GM12878 (cell line): ENCODE measurements at regions not wholly inside any gene's neighbourhood (a gene's known extent, or its start where the extent isn't known, plus 50 kb on each side); places are given as distances from the start of the nearest gene placed in this dataset.

ENCODE experiments used
- ATAC-seq: fragments of 200-7000 bp; cut with Tn5 transposase; 3 replicates; pipeline ENCODE4 v1.9.1; 2020; ENCODE audit warnings: mild to moderate bottlenecking, moderate library complexity
- BruUV-seq: library from RNA; stranded (reverse); fragments of 400-500 nt; replicated peaks from 2 replicates; lab custom pipeline; 2021; lab: Mats Ljungman, UMichigan
- CTCF ChIA-PET: fragments of 300-600 bp; sonication (Branson Sonifier 250); formaldehyde crosslinking; extraction: SDS; loops from one replicate; lab custom pipeline; 2021; ENCODE audit warnings: inconsistent platforms; lab: Yijun Ruan, JAX
- POLR2A ChIA-PET: fragments of 350-600 bp; formaldehyde crosslinking; extraction: SDS; loops from one replicate; lab custom pipeline; 2021; ENCODE audit warnings: inconsistent platforms; lab: Charles Lee
- RAD21 ChIA-PET: fragments of 300-600 bp; sonication (Branson Sonifier 250); formaldehyde crosslinking; loops from one replicate; lab custom pipeline; 2023; ENCODE audit warnings: antibody characterized with exemption; ENCODE audit not compliant: unreplicated experiment; lab: Charles Lee
- SMC1A ChIA-PET: fragments of 300-600 bp; sonication (Branson Sonifier 250); formaldehyde crosslinking; loops from one replicate; lab custom pipeline; 2023; ENCODE audit not compliant: unreplicated experiment, uncharacterized antibody; lab: Charles Lee
- DNase-seq: peaks from one replicate; pipeline ENCODE4 v3.0.0-alpha.2; 2011; ENCODE audit warnings: low read depth, low spot score
- FAIRE-seq: peaks from 3 replicates; lab custom pipeline; 2011; peaks lifted over from hg19 to GRCh38; lab: Jason Lieb, UNC
- H2AFZ ChIP-seq: 2 replicates; pipeline ENCODE4 v1.6.0; 2011; ENCODE audit warnings: low read depth, low read length, control low read depth; ENCODE audit not compliant: control insufficient read depth
- H3K27ac ChIP-seq: 2 replicates; pipeline ENCODE4 v1.5.1; 2011; ENCODE audit warnings: control low read depth; ENCODE audit not compliant: control insufficient read depth, insufficient read depth
- H3K27me3 ChIP-seq, 2 experiments: replicated peaks in 1 of 2; 2 replicates each; pipeline versions ENCODE4 v1.6.0 to v1.6.1; 2011; ENCODE audit warnings: low read length in 1 of 2; ENCODE audit not compliant: control insufficient read depth in 2 of 2, insufficient read depth in 2 of 2
- H3K36me3 ChIP-seq, 2 experiments: 2 replicates each; pipeline ENCODE4 v1.5.1; 2011; ENCODE audit warnings: low read length in 1 of 2; ENCODE audit not compliant: control insufficient read depth in 2 of 2, insufficient read depth in 2 of 2
- H3K4me1 ChIP-seq: 2 replicates; pipeline ENCODE4 v1.6.1; 2011; ENCODE audit warnings: mild to moderate bottlenecking, low read length, moderate library complexity, mixed read lengths; ENCODE audit not compliant: control insufficient read depth, insufficient read depth
- H3K4me2 ChIP-seq: 2 replicates; pipeline ENCODE4 v1.6.0; 2011; ENCODE audit warnings: control low read depth; ENCODE audit not compliant: control insufficient read depth, insufficient read depth
- H3K4me3 ChIP-seq: fragments of 200-600 bp; sonication (generic); 2 replicates; pipeline ENCODE4 v1.5.1; 2016
- H3K79me2 ChIP-seq: 2 replicates; pipeline ENCODE4 v1.6.0; 2011; ENCODE audit warnings: low read length; ENCODE audit not compliant: control insufficient read depth, insufficient read depth
- H3K9ac ChIP-seq: 2 replicates; pipeline ENCODE4 v1.8.0; 2011; ENCODE audit warnings: low read length, control low read depth, mixed read lengths; ENCODE audit not compliant: control insufficient read depth, insufficient read depth
- H3K9me3 ChIP-seq: replicated peaks from 3 replicates; pipeline ENCODE4 v1.5.1; 2011; ENCODE audit warnings: mild to moderate bottlenecking, low read length; ENCODE audit not compliant: control insufficient read depth, insufficient read depth
- H4K20me1 ChIP-seq: 2 replicates; pipeline ENCODE4 v1.6.0; 2011; ENCODE audit not compliant: control insufficient read depth, insufficient read depth
- CBX5 ChIP-seq: sonication (generic); IDR thresholded peaks from 2 replicates; pipeline ENCODE4 v1.6.1; 2016; ENCODE audit warnings: low read depth, moderate library complexity, mild to moderate bottlenecking, inconsistent platforms
- CHD4 ChIP-seq: fragments of 200-600 bp; sonication (generic); IDR thresholded peaks from 2 replicates; pipeline ENCODE4 v1.6.1; 2016; ENCODE audit warnings: mild to moderate bottlenecking
- ELK1 ChIP-seq: IDR thresholded peaks from 2 replicates; pipeline ENCODE4 v1.6.1; 2012; ENCODE audit warnings: low read depth, low read length, improper control_type of control experiment
- FOS ChIP-seq: IDR thresholded peaks from 3 replicates; pipeline ENCODE4 v1.6.1; 2011; ENCODE audit warnings: borderline replicate concordance; ENCODE audit not compliant: insufficient read length; ENCODE audit errors: extremely low read depth
- FOXK2 ChIP-seq: fragments of 450-650 bp; IDR thresholded peaks from 2 replicates; pipeline ENCODE4 v1.6.1; 2017; ENCODE audit warnings: mild to moderate bottlenecking, moderate library complexity
- JUNB ChIP-seq: IDR thresholded peaks from 2 replicates; pipeline ENCODE4 v1.6.1; 2016; ENCODE audit warnings: antibody characterized with exemption, mild to moderate bottlenecking
- MLLT1 ChIP-seq: fragments of 450-650 bp; IDR thresholded peaks from 2 replicates; pipeline ENCODE4 v1.6.1; 2016; ENCODE audit warnings: mild to moderate bottlenecking
- TCF3 ChIP-seq: IDR thresholded peaks from 2 replicates; pipeline ENCODE4 v1.6.1; 2012; ENCODE audit warnings: low read depth, mild to moderate bottlenecking, low read length, borderline replicate concordance; ENCODE audit not compliant: insufficient read depth
- WGBS: methylation state at CpG from one replicate; pipeline ENCODE4 v1.1.6; 2016; ENCODE audit warnings: low lambda C conversion rate; ENCODE audit not compliant: insufficient replicate concordance, insufficient coverage; ENCODE audit errors: missing lambda C conversion rate; 5-methylcytosine and 5-hydroxymethylcytosine counted together
- in situ Hi-C: fragments of 300-500 bp; cut with MboI; formaldehyde crosslinking; loops from 9 replicates; pipeline ENCODE4 v1.14.3; 2018; ENCODE audit warnings: mixed read lengths
- intact Hi-C: fragments of 100-400 bp; cut with micrococcal nuclease; formaldehyde crosslinking; loops from one replicate; pipeline ENCODE4 v1.14.2; 2022; ENCODE audit not compliant: unreplicated experiment
- TF ChIP-seq, protein P1 (sequence below): fragments of 150-350 bp; IDR thresholded peaks from 2 replicates; pipeline ENCODE4 v1.6.1; 2014; ENCODE audit warnings: mild to moderate bottlenecking, low read depth, low read length
- TF ChIP-seq, protein P2 (sequence below): IDR thresholded peaks from 2 replicates; pipeline ENCODE4 v1.6.1; 2011; ENCODE audit warnings: borderline replicate concordance, low read depth, mild to moderate bottlenecking, moderate library complexity, low read length; ENCODE audit not compliant: insufficient read depth, poor library complexity, severe bottlenecking
- TF ChIP-seq, protein P3 (sequence below): IDR thresholded peaks from 2 replicates; pipeline ENCODE4 v1.6.1; 2012; ENCODE audit warnings: low read depth, low read length, improper control_type of control experiment

GRCh38 chr13:31905961-31906360 is 125.6 kb upstream of the FRY start:
- WGBS: 57% methylated on average over 11 of the region's 11 CpGs
- no TSS peak for BruUV-seq
- Histone ChIP-seq H4K20me1 (no peaks in the 10 kb centered on the region), H2AFZ (no peak overlapping the region), H3K4me2 (no peak overlapping the region), H3K27ac (no peak overlapping the region), H3K4me1 (no peaks in the 10 kb centered on the region), H3K9ac (no peak overlapping the region), H3K36me3 (no peaks in the 10 kb centered on the region), H3K27me3 (no peaks in the 10 kb centered on the region; a peak in 2 of 4 replicates), H3K9me3 (no peaks in the 10 kb centered on the region), H3K79me2 (no peaks in the 10 kb centered on the region), H3K4me3 (no peak overlapping the region)
- SMC1A ChIA-PET: interaction anchor here (0.6 to 2.1 kb wide), 6 partner anchors 9 to 765 kb away, joined by 3 to 7 read pairs (median 4); no protein-coding TSS in a partner anchor
- TF ChIP-seq ELK1: no peak
- TF ChIP-seq, protein P1, sequence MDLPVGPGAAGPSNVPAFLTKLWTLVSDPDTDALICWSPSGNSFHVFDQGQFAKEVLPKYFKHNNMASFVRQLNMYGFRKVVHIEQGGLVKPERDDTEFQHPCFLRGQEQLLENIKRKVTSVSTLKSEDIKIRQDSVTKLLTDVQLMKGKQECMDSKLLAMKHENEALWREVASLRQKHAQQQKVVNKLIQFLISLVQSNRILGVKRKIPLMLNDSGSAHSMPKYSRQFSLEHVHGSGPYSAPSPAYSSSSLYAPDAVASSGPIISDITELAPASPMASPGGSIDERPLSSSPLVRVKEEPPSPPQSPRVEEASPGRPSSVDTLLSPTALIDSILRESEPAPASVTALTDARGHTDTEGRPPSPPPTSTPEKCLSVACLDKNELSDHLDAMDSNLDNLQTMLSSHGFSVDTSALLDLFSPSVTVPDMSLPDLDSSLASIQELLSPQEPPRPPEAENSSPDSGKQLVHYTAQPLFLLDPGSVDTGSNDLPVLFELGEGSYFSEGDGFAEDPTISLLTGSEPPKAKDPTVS: no peak
- TF ChIP-seq FOXK2: no peak
- no peak for TF ChIP-seq MLLT1
- no peak for TF ChIP-seq JUNB
- no peak for TF ChIP-seq CBX5
- TF ChIP-seq, protein P2, sequence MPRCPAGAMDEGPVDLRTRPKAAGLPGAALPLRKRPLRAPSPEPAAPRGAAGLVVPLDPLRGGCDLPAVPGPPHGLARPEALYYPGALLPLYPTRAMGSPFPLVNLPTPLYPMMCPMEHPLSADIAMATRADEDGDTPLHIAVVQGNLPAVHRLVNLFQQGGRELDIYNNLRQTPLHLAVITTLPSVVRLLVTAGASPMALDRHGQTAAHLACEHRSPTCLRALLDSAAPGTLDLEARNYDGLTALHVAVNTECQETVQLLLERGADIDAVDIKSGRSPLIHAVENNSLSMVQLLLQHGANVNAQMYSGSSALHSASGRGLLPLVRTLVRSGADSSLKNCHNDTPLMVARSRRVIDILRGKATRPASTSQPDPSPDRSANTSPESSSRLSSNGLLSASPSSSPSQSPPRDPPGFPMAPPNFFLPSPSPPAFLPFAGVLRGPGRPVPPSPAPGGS: no peak
- no peak for TF ChIP-seq TCF3
- TF ChIP-seq CHD4: no peak
- TF ChIP-seq FOS: no peak
- TF ChIP-seq, protein P3, sequence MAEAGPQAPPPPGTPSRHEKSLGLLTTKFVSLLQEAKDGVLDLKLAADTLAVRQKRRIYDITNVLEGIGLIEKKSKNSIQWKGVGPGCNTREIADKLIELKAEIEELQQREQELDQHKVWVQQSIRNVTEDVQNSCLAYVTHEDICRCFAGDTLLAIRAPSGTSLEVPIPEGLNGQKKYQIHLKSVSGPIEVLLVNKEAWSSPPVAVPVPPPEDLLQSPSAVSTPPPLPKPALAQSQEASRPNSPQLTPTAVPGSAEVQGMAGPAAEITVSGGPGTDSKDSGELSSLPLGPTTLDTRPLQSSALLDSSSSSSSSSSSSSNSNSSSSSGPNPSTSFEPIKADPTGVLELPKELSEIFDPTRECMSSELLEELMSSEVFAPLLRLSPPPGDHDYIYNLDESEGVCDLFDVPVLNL: no peak
- in situ Hi-C loops (no loop called here), intact Hi-C loops (no loop called here)
- DNase-seq: no peak
- RAD21 ChIA-PET: interaction anchor here (1.7 kb wide), 1 partner anchor 9 kb away, joined by 6 read pairs; no protein-coding TSS in a partner anchor
- POLR2A ChIA-PET: no interaction called here
- ATAC-seq: no peak
- no peak for FAIRE-seq
- CTCF ChIA-PET: interaction anchor here (0.9 to 1.0 kb wide), 5 partner anchors 9 to 81 kb away, joined by 3 read pairs; no protein-coding TSS in a partner anchor
